ENCODE measurements at regions not wholly inside any gene's neighbourhood (a gene's known extent, or its start where the extent isn't known, plus 50 kb on each side); places are given as distances from the start of the nearest gene placed in this dataset.
"Not testable (repeated sequence)": the region's sequence is repeated elsewhere in the genome, so short reads cannot be mapped to it uniquely, and the experiment has no call there.

DNA sequence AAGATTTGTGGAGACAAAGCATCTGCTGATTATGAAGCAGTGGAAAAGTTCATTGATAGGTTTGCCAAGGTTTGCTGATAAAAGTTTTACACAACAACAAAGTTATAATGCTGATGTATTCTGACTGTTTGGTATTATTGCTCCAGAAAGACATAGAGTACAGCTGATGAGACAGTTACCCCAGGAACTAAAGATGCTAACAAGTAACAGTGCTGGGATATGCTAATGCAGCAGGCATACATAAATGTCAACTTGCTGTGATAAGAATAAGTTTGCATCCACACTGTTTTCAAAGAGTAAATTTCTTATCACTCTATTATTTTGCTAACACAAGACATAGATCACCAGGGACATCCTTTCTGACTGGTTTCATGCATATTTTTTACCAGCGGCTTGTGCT, 1221.3 kb upstream of the CELF4 start:
- no peak overlapping the region for H3K9ac ChIP-seq (ENCODE audit: low read depth in 1 of 2, low read length in 2 of 2)
- H3K27me3 ChIP-seq (ENCODE audit: control insufficient read depth in 4 of 4, insufficient read depth in 4 of 4, low read length in 3 of 4), result no peaks in the 10 kb centered on the region
- H3K4me1 ChIP-seq (ENCODE audit: control insufficient read depth in 4 of 4, insufficient read depth in 4 of 4, low read length in 3 of 4), result no peaks in the 10 kb centered on the region
- WGBS, result 79% methylated on average over 1 of the region's 1 CpG
- DNase-seq (ENCODE audit: low spot score), result no peak
- no peak overlapping the region for H3K27ac ChIP-seq (ENCODE audit: low read depth in 1 of 2, low read length in 2 of 2)
- H3K9me3 ChIP-seq (ENCODE audit: control insufficient read depth in 4 of 4, low read length in 3 of 4), result no peaks in the 10 kb centered on the region
- no peak overlapping the region for H3K4me3 ChIP-seq (ENCODE audit: low read depth in 1 of 3, low read length in 3 of 3)
- TF ChIP-seq, protein P1, sequence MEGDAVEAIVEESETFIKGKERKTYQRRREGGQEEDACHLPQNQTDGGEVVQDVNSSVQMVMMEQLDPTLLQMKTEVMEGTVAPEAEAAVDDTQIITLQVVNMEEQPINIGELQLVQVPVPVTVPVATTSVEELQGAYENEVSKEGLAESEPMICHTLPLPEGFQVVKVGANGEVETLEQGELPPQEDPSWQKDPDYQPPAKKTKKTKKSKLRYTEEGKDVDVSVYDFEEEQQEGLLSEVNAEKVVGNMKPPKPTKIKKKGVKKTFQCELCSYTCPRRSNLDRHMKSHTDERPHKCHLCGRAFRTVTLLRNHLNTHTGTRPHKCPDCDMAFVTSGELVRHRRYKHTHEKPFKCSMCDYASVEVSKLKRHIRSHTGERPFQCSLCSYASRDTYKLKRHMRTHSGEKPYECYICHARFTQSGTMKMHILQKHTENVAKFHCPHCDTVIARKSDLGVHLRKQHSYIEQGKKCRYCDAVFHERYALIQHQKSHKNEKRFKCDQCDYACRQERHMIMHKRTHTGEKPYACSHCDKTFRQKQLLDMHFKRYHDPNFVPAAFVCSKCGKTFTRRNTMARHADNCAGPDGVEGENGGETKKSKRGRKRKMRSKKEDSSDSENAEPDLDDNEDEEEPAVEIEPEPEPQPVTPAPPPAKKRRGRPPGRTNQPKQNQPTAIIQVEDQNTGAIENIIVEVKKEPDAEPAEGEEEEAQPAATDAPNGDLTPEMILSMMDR (IDR thresholded peaks at IDR 0.05; ENCODE audit: low read depth, low read length, missing input control), result no peak
- TF ChIP-seq GABPA (IDR thresholded peaks at IDR 0.05 in 1 of 2, conservative IDR thresholded peaks at IDR 0.05 in 1 of 2), result no peak
- TF ChIP-seq YY1 (IDR thresholded peaks at IDR 0.05), result no peak
- no peaks in the 10 kb centered on the region for H3K36me3 ChIP-seq (ENCODE audit: control insufficient read depth in 4 of 4, insufficient read depth in 3 of 4, low read depth in 1 of 4, low read length in 3 of 4)

DNA sequence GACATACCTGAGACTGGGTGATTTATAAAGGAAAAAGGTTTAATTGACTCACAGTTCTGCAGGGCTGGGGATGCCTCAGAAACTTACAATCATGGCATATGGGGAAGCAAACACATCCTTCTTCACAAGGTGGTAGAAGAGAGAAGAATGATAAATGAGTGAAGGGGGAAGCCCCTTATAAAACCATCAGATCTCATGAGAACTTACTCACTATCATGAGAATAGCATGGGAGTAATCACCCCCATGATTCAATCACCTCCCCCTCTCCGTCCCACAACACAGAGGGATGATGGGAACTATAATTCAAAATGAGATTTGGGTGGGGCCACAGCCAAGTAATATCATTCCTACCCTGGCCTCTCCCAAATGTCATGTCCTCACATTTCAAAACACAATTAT, 1206.0 kb upstream of the CELF4 start:
- not testable (repeated sequence) for H3K4me1 ChIP-seq (ENCODE audit: control insufficient read depth in 4 of 4, insufficient read depth in 4 of 4, low read length in 3 of 4); H3K27ac ChIP-seq (ENCODE audit: low read depth in 1 of 2, low read length in 2 of 2); H3K4me3 ChIP-seq (ENCODE audit: low read depth in 1 of 3, low read length in 3 of 3); H3K27me3 ChIP-seq (ENCODE audit: control insufficient read depth in 4 of 4, insufficient read depth in 4 of 4, low read length in 3 of 4); H3K9me3 ChIP-seq (ENCODE audit: control insufficient read depth in 4 of 4, low read length in 3 of 4); DNase-seq (ENCODE audit: low spot score); H3K36me3 ChIP-seq (ENCODE audit: control insufficient read depth in 4 of 4, insufficient read depth in 3 of 4, low read depth in 1 of 4, low read length in 3 of 4); H3K9ac ChIP-seq (ENCODE audit: low read depth in 1 of 2, low read length in 2 of 2)
- 60% methylated on average over 1 of the region's 1 CpG for WGBS

DNA sequence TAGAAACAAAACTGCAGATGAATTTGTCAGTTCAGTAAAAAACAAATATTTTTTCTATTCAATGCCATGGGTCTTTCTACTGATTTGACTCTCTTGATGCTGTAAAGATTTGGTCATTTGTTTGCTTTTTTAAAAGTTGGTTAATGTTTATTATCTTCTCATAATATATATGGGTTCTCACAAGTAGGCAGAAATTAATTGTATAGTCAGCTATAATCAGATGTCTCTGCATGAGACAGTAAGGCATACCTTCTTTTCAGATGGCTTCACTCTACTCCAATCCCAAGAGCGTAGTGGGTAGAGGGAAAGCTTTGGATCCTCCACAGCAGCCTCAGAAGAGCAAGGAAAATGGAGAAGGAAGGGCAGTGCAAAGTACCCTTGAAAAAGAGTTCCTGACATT, 1202.9 kb upstream of the CELF4 start:
- WGBS, result 59% methylated on average over 1 of the region's 1 CpG
- DNase-seq (ENCODE audit: low spot score), result no peak
- Histone ChIP-seq H3K9ac (ENCODE audit: low read depth in 1 of 2, low read length in 2 of 2) (no peak overlapping the region), H3K9me3 (ENCODE audit: control insufficient read depth in 4 of 4, low read length in 3 of 4) (no peaks in the 10 kb centered on the region), H3K36me3 (ENCODE audit: control insufficient read depth in 4 of 4, insufficient read depth in 3 of 4, low read depth in 1 of 4, low read length in 3 of 4) (no peaks in the 10 kb centered on the region), H3K27ac (ENCODE audit: low read depth in 1 of 2, low read length in 2 of 2) (no peak overlapping the region), H3K4me3 (ENCODE audit: low read depth in 1 of 3, low read length in 3 of 3) (no peak overlapping the region), H3K27me3 (ENCODE audit: control insufficient read depth in 4 of 4, insufficient read depth in 4 of 4, low read length in 3 of 4) (no peaks in the 10 kb centered on the region), H3K4me1 (ENCODE audit: control insufficient read depth in 4 of 4, insufficient read depth in 4 of 4, low read length in 3 of 4) (no peaks in the 10 kb centered on the region)
- TF ChIP-seq HNF4G (IDR thresholded peaks at IDR 0.05) (no peak), GABPA (IDR thresholded peaks at IDR 0.05 in 1 of 2, conservative IDR thresholded peaks at IDR 0.05 in 1 of 2) (no peak), FOXA2 (IDR thresholded peaks at IDR 0.05) (no peak), HNF4A (conservative IDR thresholded peaks at IDR 0.05) (no peak), RXRA (IDR thresholded peaks at IDR 0.05) (no peak), YY1 (IDR thresholded peaks at IDR 0.05) (no peak), SP1 (IDR thresholded peaks at IDR 0.05) (no peak), RAD21 (IDR thresholded peaks at IDR 0.05) (no peak), EGR1 (IDR thresholded peaks at IDR 0.05; ENCODE audit: low read depth in 2 of 2) (no peak), FOXA1 (IDR thresholded peaks at IDR 0.05) (no peak), JUND (IDR thresholded peaks at IDR 0.05) (no peak), TAF1 (conservative IDR thresholded peaks at IDR 0.05) (no peak), NR2F2 (IDR thresholded peaks at IDR 0.05) (no peak)
- TF ChIP-seq, protein P2, sequence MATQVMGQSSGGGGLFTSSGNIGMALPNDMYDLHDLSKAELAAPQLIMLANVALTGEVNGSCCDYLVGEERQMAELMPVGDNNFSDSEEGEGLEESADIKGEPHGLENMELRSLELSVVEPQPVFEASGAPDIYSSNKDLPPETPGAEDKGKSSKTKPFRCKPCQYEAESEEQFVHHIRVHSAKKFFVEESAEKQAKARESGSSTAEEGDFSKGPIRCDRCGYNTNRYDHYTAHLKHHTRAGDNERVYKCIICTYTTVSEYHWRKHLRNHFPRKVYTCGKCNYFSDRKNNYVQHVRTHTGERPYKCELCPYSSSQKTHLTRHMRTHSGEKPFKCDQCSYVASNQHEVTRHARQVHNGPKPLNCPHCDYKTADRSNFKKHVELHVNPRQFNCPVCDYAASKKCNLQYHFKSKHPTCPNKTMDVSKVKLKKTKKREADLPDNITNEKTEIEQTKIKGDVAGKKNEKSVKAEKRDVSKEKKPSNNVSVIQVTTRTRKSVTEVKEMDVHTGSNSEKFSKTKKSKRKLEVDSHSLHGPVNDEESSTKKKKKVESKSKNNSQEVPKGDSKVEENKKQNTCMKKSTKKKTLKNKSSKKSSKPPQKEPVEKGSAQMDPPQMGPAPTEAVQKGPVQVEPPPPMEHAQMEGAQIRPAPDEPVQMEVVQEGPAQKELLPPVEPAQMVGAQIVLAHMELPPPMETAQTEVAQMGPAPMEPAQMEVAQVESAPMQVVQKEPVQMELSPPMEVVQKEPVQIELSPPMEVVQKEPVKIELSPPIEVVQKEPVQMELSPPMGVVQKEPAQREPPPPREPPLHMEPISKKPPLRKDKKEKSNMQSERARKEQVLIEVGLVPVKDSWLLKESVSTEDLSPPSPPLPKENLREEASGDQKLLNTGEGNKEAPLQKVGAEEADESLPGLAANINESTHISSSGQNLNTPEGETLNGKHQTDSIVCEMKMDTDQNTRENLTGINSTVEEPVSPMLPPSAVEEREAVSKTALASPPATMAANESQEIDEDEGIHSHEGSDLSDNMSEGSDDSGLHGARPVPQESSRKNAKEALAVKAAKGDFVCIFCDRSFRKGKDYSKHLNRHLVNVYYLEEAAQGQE (IDR thresholded peaks at IDR 0.05), result no peak
- TF ChIP-seq, protein P3, sequence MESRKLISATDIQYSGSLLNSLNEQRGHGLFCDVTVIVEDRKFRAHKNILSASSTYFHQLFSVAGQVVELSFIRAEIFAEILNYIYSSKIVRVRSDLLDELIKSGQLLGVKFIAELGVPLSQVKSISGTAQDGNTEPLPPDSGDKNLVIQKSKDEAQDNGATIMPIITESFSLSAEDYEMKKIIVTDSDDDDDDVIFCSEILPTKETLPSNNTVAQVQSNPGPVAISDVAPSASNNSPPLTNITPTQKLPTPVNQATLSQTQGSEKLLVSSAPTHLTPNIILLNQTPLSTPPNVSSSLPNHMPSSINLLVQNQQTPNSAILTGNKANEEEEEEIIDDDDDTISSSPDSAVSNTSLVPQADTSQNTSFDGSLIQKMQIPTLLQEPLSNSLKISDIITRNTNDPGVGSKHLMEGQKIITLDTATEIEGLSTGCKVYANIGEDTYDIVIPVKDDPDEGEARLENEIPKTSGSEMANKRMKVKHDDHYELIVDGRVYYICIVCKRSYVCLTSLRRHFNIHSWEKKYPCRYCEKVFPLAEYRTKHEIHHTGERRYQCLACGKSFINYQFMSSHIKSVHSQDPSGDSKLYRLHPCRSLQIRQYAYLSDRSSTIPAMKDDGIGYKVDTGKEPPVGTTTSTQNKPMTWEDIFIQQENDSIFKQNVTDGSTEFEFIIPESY (IDR thresholded peaks at IDR 0.05), result no peak
- TF ChIP-seq, protein P4, sequence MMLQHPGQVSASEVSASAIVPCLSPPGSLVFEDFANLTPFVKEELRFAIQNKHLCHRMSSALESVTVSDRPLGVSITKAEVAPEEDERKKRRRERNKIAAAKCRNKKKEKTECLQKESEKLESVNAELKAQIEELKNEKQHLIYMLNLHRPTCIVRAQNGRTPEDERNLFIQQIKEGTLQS (IDR thresholded peaks at IDR 0.05), result no peak
- TF ChIP-seq, protein P5, sequence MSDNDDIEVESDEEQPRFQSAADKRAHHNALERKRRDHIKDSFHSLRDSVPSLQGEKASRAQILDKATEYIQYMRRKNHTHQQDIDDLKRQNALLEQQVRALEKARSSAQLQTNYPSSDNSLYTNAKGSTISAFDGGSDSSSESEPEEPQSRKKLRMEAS (IDR thresholded peaks at IDR 0.05), result no peak
- TF ChIP-seq, protein P1 (IDR thresholded peaks at IDR 0.05; ENCODE audit: low read depth, low read length, missing input control), result no peak

All from liver (tissue), 8 donors.